ENCODE measurements at regions not wholly inside any gene's neighbourhood (a gene's known extent, or its start where the extent isn't known, plus 50 kb on each side); places are given as distances from the start of the nearest gene placed in this dataset.

- intact Hi-C loops (cut with DNase I) = loop anchor here (5.0 kb wide), 1 partner anchor 448 kb away; no protein-coding TSS in a partner anchor
- TF ChIP-seq, protein P1, sequence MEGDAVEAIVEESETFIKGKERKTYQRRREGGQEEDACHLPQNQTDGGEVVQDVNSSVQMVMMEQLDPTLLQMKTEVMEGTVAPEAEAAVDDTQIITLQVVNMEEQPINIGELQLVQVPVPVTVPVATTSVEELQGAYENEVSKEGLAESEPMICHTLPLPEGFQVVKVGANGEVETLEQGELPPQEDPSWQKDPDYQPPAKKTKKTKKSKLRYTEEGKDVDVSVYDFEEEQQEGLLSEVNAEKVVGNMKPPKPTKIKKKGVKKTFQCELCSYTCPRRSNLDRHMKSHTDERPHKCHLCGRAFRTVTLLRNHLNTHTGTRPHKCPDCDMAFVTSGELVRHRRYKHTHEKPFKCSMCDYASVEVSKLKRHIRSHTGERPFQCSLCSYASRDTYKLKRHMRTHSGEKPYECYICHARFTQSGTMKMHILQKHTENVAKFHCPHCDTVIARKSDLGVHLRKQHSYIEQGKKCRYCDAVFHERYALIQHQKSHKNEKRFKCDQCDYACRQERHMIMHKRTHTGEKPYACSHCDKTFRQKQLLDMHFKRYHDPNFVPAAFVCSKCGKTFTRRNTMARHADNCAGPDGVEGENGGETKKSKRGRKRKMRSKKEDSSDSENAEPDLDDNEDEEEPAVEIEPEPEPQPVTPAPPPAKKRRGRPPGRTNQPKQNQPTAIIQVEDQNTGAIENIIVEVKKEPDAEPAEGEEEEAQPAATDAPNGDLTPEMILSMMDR (IDR thresholded peaks at IDR 0.05) = no peak
- DNase-seq = no peak
- Histone ChIP-seq H3K9me3 (no peaks in the 10 kb centered on the region), H3K27ac (no peak overlapping the region), H3K9ac (ENCODE audit: low read depth in 2 of 2, low read length in 2 of 2) (no peak overlapping the region), H3K4me3 (no peak overlapping the region), H3K4me1 (no peaks in the 10 kb centered on the region), H3K36me3 (no peaks in the 10 kb centered on the region), H3K27me3 (no peaks in the 10 kb centered on the region)
These were observed 112.7 kb downstream of the MPP7 start for GRCh38 chr10:28190196-28190595.

DNA sequence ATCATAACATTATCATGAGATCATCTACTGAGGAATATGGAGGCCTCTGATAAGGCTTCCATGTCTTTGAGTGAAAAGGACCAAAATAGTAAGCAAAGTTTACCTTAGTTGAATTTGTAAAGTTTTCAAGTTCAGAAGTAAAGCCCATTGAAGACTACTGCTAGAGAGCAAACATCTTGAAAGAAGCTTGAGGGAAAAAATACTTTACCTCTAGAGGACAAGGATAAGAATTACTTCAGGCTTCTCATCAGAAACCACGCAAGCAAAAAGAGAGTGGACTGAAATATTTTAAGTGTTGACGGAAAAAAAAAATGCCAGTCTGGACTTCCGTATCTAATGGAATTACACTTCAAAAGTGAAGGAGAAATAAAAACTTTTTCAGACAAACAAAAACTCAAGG is 114.3 kb downstream of the MPP7 start:
- no peaks in the 10 kb centered on the region for H3K36me3 ChIP-seq
- H3K9ac ChIP-seq (ENCODE audit: low read depth in 2 of 2, low read length in 2 of 2) = no peak overlapping the region
- TF ChIP-seq, protein P1 (IDR thresholded peaks at IDR 0.05) = no peak
- no peak overlapping the region for H3K27ac ChIP-seq
- no peak for DNase-seq
- H3K4me3 ChIP-seq = no peak overlapping the region
- H3K9me3 ChIP-seq = no peaks in the 10 kb centered on the region
- no peaks in the 10 kb centered on the region for H3K27me3 ChIP-seq
- intact Hi-C loops (cut with DNase I) = no loop called here
- H3K4me1 ChIP-seq = no peaks in the 10 kb centered on the region

DNA sequence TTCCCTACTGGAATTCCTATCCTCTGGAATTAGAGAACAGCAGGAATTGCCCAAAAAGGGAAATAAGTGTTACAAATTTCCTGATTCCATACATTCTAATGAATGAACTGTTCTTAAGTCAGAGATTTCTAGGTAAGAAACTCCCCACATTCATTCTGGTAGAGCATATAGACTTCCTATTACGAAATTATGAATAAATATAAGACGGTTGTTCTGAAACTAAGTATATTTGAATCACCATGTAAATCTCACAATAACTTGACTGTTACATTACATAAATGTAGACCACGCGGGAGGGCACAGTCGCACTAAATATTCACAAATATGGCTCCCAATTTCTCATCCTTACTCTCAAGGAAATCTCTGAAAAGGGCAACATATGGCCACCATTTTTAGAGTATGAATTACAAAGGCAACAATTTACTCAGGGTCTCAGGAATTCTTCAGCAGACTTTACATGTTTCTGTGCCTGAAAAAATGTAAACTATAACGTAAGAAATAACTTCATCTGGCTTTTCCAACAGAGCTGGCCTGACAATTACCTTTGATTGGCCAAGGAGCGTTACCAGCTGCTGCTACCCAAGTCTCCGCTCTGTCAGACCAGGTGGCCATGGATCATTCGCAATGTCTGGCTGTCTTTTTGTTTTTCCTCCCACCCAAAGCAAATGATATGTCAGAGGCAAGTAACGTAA is 115.8 kb downstream of the MPP7 start:
- H3K27me3 ChIP-seq = no peaks in the 10 kb centered on the region
- intact Hi-C loops (cut with DNase I) = no loop called here
- H3K36me3 ChIP-seq = no peaks in the 10 kb centered on the region
- H3K27ac ChIP-seq = no peak overlapping the region
- no peak overlapping the region for H3K9ac ChIP-seq (ENCODE audit: low read depth in 2 of 2, low read length in 2 of 2)
- no peaks in the 10 kb centered on the region for H3K4me1 ChIP-seq
- no peak overlapping the region for H3K4me3 ChIP-seq
- TF ChIP-seq, protein P1 (IDR thresholded peaks at IDR 0.05) = no peak
- DNase-seq = no peak
- H3K9me3 ChIP-seq = no peaks in the 10 kb centered on the region

DNA sequence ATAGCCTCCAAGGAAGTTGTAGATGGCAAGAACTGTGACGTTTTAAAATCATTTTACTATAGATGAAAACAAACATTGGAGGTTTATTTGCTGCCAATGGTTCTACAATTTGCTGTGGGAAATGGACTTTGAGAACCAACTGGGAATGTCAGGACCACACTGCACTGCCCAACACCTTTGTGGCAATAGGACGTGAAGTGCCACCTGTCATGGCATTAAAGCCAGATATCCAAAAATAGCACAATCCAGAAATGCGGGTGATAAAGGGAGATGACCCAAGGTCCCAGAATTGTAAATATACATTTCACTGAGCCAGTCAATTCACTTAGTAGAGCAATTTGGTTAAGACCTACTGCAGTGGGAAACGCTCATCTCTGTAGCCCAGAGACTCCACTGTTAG is 116.4 kb downstream of the MPP7 start:
- H3K36me3 ChIP-seq = no peaks in the 10 kb centered on the region
- H3K9ac ChIP-seq (ENCODE audit: low read depth in 2 of 2, low read length in 2 of 2) = no peak overlapping the region
- no peak overlapping the region for H3K27ac ChIP-seq
- TF ChIP-seq, protein P1 (IDR thresholded peaks at IDR 0.05) = no peak
- no peaks in the 10 kb centered on the region for H3K27me3 ChIP-seq
- no peaks in the 10 kb centered on the region for H3K9me3 ChIP-seq
- H3K4me3 ChIP-seq = no peak overlapping the region
- intact Hi-C loops (cut with DNase I) = no loop called here
- no peak for DNase-seq
- no peaks in the 10 kb centered on the region for H3K4me1 ChIP-seq

GRCh38 chr10:28184810-28185209 is 118.1 kb downstream of the MPP7 start:
- no peak overlapping the region for H3K27ac ChIP-seq
- no peak overlapping the region for H3K4me3 ChIP-seq
- H3K4me1 ChIP-seq = no peaks in the 10 kb centered on the region
- no peaks in the 10 kb centered on the region for H3K36me3 ChIP-seq
- no peak for DNase-seq
- no peaks in the 10 kb centered on the region for H3K27me3 ChIP-seq
- H3K9me3 ChIP-seq = no peaks in the 10 kb centered on the region
- TF ChIP-seq, protein P1 (IDR thresholded peaks at IDR 0.05) = no peak
- intact Hi-C loops (cut with DNase I) = no loop called here
- H3K9ac ChIP-seq (ENCODE audit: low read depth in 2 of 2, low read length in 2 of 2) = no peak overlapping the region

All from colonic mucosa (tissue), 4 donors.